HG03432 (cell line): ENCODE measurements at regions not wholly inside any gene's neighbourhood (a gene's known extent, or its start where the extent isn't known, plus 50 kb on each side); places are given as distances from the start of the nearest gene placed in this dataset.

Source experiments
- ATAC-seq: cut with Tn5 transposase; IDR thresholded peaks from one replicate; pipeline ENCODE4 v1.9.1; 2021; ENCODE audit warnings: mild to moderate bottlenecking, moderate library complexity; ENCODE audit not compliant: unreplicated experiment

DNA sequence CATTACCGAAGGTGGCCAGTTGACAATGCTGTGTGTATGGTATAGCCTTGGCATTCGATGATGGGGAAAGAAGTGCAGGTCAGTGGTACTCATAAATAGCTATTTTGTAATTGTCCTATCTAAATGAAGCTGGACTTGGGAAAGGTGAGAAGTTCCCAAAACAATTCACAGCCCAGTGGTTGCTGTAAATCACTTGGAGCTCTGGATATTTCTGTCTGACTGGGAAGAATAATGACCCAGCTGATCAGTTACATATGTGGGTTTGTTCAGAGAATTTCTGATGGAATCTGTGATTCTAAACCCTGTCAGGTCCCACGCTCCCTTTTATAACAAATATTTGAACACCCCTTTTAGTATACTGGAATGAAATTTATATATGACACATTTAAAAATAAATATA lies 133.9 kb upstream of the PFN2 start:
- ATAC-seq = no peak

DNA sequence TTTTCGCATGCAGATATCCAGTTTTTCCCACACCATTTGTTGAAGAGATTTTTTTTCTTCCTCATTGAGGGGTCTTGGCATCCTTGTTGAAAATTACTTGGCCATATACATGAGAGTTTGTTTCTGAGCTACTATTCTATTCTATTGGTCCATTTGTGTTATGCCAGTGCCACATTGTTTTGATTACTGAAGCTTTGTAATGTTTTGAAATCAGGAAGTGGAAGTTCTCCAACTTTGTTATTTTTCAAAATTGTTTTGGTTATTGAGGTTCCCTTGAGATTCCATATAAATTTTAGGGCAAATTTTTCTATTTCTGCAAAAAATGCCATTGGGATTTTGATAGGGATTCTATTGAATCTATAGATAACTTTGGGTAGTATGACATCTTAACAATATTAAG lies 130.3 kb upstream of the PFN2 start:
- no peak for ATAC-seq

DNA sequence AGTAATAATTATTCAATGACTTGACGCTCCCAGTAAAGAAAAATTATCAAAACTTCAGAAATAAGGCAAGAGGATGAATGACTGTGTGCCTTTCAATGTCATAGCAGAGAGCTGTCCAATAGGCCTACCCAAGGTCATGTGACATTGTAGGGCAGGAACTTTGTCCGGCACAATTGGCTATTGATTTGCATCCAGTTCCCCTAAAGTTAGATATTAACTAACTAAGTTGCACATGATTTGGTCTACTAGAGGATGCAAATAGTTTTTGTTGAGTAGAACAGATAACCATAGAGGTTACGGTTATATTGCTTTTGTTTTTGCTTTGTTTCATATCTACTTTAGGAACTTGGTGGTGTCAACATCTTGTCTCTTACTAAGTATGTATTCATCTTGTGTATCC lies 127.9 kb upstream of the PFN2 start:
- peak; percentile 59 for ATAC-seq

GRCh38 chr3:150097588-150097890 lies 126.8 kb upstream of the PFN2 start:
- ATAC-seq = peak; percentile 67

DNA sequence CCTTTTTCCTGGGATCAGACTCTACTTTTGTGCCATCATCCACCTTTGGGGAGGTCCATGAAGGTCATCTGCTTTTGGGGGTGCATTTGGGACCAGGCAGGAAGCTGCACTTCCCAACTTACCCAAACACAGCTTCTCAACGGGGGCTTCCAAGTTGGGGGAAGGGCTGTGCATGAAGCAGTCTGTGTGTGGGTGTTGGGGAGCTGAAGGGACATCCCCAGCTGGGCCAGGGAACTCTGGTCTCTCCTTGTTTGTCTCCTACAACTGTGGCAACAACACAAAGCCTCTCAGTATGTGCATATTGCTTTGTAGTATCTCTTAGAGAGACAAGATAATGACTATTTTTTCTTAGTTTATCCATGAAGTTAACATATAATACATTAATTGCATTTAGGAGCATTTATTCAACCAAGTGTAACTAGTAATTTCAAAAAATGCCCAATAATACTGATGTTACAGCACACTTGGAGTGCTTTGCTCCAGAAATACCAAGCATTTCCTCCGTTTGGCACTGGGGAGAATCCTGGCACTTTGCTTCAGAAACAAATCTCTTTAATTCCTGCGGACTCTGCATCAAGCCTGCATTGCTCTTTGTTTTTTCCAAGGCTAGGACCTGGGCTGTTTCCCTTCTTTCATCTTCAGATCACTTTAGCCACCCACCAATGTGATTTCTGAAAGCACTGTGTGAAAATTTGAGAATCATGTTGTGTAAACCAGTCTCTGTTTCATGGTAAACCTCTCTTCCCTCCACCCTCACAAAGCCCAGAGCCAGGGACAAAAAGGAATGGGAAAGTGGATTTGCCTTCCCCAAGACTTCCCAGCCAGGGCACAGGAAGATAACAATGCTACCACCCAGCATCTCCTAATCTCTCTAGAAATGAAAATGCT lies 126.2 kb upstream of the PFN2 start:
- ATAC-seq = peak; percentile 4

- ATAC-seq = no peak
Measured at GRCh38 chr3:150094150-150094933, 123.6 kb upstream of the PFN2 start.

- no peak for ATAC-seq
Measured at GRCh38 chr3:150091626-150092025, 120.9 kb upstream of the PFN2 start.

GRCh38 chr3:150090877-150091276 lies 120.2 kb upstream of the PFN2 start:
- ATAC-seq = no peak

DNA sequence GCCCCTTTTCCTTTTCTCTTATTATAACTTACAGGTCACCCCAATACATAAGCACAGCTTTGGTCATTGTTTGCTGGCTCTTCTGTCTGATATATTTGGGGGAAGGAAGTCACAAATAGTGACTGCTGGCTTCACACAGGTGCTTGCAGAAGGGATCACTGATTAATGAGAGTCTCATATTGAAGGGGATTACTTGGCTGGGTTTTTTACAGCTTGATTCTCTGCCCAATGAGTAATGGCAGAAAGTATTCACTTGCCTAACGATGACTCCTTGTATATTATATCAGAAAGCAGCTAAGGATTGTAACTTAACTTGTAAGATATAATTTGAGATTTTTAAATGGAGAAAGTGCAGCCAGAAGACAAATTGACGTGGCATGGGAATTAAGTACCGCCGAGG lies 119.3 kb upstream of the PFN2 start:
- ATAC-seq = no peak

DNA sequence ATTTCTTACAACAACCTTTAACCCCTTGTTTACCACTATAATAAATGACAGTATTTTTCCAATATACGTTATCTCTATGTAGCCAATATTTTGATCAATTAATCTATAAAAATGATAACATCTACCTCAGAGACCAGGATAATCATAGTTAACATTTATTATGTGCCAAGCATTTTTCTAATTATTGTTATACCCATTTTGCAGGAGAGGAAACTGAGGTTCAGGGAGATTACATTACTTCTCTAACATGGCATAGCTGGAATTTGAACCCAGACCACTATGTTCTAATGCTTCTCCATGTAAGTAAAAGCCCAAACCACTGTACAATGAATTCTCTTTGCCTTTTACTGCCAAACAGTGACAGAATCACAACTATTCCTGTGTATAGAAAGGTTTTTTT lies 113.4 kb upstream of the PFN2 start:
- ATAC-seq = no peak

DNA sequence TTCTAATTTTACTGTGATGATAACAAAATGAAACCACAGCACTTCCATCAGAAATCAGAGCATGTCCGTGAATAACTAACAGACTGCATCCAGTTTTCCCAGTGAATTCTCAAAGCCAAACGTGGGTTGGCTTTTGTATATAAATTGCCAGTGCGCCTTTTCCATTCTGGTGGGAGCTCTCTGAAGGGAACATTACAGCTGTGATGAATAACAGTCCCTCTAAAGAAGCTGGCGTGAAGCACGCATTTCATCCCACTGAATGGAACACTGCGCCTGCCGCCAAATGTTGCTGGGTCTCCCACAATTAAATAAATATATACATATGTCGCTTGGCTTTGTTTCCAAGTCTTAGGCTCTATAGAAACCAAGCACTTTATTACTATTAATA lies 113.0 kb upstream of the PFN2 start:
- no peak for ATAC-seq

GRCh38 chr3:150082898-150083654 lies 112.4 kb upstream of the PFN2 start:
- ATAC-seq = no peak

DNA sequence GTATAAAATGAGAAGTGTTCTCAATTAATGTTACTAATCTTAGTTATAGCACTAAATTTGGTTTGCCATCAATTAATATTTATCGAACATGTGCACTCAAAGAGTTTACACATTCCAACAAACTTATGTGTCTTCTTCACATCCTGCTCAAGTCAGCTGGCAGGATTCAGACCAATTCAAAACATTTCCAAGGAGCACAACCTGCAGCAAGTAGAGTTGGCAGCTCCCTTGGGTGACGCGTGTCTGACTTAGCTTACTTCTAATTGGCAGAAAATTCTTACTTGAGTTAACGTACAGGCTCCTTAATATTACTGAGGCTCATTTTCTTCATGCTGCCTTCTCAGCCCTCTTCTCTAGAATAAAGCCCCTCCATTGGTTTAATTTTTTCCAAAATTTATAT lies 110.4 kb upstream of the PFN2 start:
- ATAC-seq = no peak

GRCh38 chr3:150080058-150080730 lies 109.5 kb upstream of the PFN2 start:
- ATAC-seq = no peak

DNA sequence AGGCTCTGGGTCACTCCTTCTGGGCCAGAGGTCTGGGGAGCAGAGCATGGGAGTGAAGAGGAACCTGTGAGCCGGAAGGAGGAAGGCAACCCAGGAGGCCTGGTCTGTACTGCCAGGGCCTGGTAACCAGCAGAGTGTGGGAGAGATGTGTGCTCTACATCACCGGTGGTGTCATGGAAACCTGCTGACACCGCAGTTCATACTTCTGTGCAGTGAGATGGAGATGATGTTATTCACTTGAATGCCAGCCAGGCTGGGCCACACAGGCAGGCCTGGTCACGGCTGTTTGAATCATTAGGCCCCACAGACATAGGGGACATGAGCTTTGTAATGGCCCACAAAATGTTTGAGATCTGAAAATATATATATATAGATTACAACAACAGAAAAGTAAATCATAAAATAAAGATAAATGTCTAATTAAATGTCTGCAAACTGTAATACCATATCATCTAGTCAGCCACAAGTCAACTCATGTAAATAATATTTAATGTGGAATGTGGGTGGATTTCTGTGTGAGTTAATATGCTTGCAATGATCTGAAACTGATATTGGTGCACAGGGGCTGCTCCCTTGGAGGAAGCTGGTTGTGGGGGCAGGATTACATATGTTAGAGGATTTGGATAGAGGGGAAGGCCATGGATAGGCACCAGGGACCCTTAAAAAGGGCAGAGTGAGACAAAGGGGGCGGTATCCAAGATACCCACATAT lies 108.5 kb upstream of the PFN2 start:
- ATAC-seq = no peak

GRCh38 chr3:150077581-150078247 lies 107.0 kb upstream of the PFN2 start:
- ATAC-seq = no peak

DNA sequence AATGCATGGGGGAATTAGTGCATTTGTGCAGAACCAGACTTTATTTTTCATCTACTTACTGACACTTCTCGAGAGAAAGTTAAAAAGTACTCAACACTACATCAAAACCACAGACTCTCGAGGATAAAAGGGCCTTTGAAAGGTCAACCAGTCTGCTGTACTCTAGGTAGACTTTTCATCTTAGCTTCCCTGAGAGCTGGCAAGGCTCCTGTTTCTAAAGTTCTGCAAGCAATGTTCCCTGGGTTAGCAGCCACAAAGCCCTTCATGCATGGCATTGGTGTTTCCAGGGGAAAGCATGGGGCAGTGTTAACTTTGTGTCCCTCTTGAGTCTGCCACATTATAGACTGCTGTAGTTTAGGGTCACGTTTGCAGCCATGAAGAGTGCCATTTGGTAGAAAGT lies 106.4 kb upstream of the PFN2 start:
- no peak for ATAC-seq

- no peak for ATAC-seq
Measured at GRCh38 chr3:150076443-150076842, 105.7 kb upstream of the PFN2 start.

GRCh38 chr3:150075417-150075865 lies 104.7 kb upstream of the PFN2 start:
- no peak for ATAC-seq
